AML-193 (cell line): ENCODE measurements at regions not wholly inside any gene's neighbourhood (a gene's known extent, or its start where the extent isn't known, plus 50 kb on each side); places are given as distances from the start of the nearest gene placed in this dataset.

ENCODE experiments used
- DNase-seq, 2 experiments: peaks; one replicate each; lab custom pipeline; 2025; lab: John Stamatoyannopoulos, UW

GRCh38 chr4:67234296-67234695, 311.0 kb downstream of the CENPC start:
- DNase-seq = no peak

- no peak for DNase-seq
These were observed 316.2 kb downstream of the CENPC start for GRCh38 chr4:67229148-67229547.

GRCh38 chr4:67220861-67221260, 324.4 kb downstream of the CENPC start:
- DNase-seq = no peak

- DNase-seq = no peak
These were observed 326.4 kb downstream of the CENPC start for GRCh38 chr4:67218883-67219282.

- DNase-seq = no peak
These were observed 337.3 kb downstream of the CENPC start for GRCh38 chr4:67207941-67208441.

GRCh38 chr4:67204441-67204840, 340.9 kb downstream of the CENPC start:
- DNase-seq = no peak

- DNase-seq = no peak
These were observed 344.0 kb downstream of the CENPC start for GRCh38 chr4:67201334-67201733.

- DNase-seq = peak; percentile 28 to 34
These were observed 346.6 kb downstream of the CENPC start for GRCh38 chr4:67198727-67199126.

GRCh38 chr4:67167849-67168248, 377.5 kb downstream of the CENPC start:
- no peak for DNase-seq

GRCh38 chr4:67162690-67163089, 382.6 kb downstream of the CENPC start:
- no peak for DNase-seq

GRCh38 chr4:67161311-67161710, 384.0 kb downstream of the CENPC start:
- no peak for DNase-seq

- DNase-seq = peak; percentile 1 to 33
These were observed 384.9 kb downstream of the CENPC start for GRCh38 chr4:67160394-67160793.

GRCh38 chr4:67158666-67159065, 386.6 kb downstream of the CENPC start:
- DNase-seq = no peak

GRCh38 chr4:67152976-67153375, 392.3 kb downstream of the CENPC start:
- no peak for DNase-seq

- DNase-seq = no peak
These were observed 393.6 kb downstream of the CENPC start for GRCh38 chr4:67151376-67152343.

GRCh38 chr4:67141586-67141985, 403.7 kb downstream of the CENPC start:
- no peak for DNase-seq

GRCh38 chr4:67134616-67135015, 410.7 kb downstream of the CENPC start:
- no peak for DNase-seq

- no peak for DNase-seq
These were observed 412.1 kb downstream of the CENPC start for GRCh38 chr4:67133162-67133561.

- DNase-seq = no peak
These were observed 414.1 kb downstream of the CENPC start for GRCh38 chr4:67131224-67131623.

- DNase-seq = no peak
These were observed 414.9 kb downstream of the CENPC start for GRCh38 chr4:67130411-67130810.

GRCh38 chr4:67126570-67126969, 418.7 kb downstream of the CENPC start:
- no peak for DNase-seq

- no peak for DNase-seq
These were observed 419.4 kb downstream of the CENPC start for GRCh38 chr4:67125636-67126514.

- no peak for DNase-seq
These were observed 420.6 kb downstream of the CENPC start for GRCh38 chr4:67124716-67125115.
